Suprapubic skin (tissue), 4 donors: ENCODE measurements at regions not wholly inside any gene's neighbourhood (a gene's known extent, or its start where the extent isn't known, plus 50 kb on each side); places are given as distances from the start of the nearest gene placed in this dataset.

Source experiments
- EP300 ChIP-seq: sonication (generic); formaldehyde crosslinking; IDR thresholded peaks from one replicate; pipeline ENCODE4 v1.6.1; 2017; ENCODE audit warnings: antibody characterized with exemption
- POLR2A ChIP-seq, 2 donors: fragments of 450-650 bp; IDR thresholded peaks; one replicate each; pipeline ENCODE4 v1.6.1; 2017; ENCODE audit warnings: antibody characterized with exemption in 2 of 2, mild to moderate bottlenecking in 2 of 2, moderate library complexity in 2 of 2
- POLR2AphosphoS5 ChIP-seq, 3 donors: sonication (generic); formaldehyde crosslinking; IDR thresholded peaks; one replicate each; pipeline ENCODE4 v1.6.1; 2017; ENCODE audit warnings: antibody characterized with exemption in 3 of 3
- TF ChIP-seq, protein P1 (sequence below), 2 donors: fragments of 200-600 bp in 1 of 2; fragments of 450-650 bp in 1 of 2; sonication (generic) in 1 of 2; IDR thresholded peaks; one replicate each; pipeline ENCODE4 v1.5.1; 2016 to 2019; ENCODE audit warnings: antibody characterized with exemption in 2 of 2, mild to moderate bottlenecking in 1 of 2, moderate library complexity in 1 of 2

GRCh38 chr14:45709541-45709940, 456.5 kb upstream of the MIS18BP1 start:
- TF ChIP-seq, protein P1, sequence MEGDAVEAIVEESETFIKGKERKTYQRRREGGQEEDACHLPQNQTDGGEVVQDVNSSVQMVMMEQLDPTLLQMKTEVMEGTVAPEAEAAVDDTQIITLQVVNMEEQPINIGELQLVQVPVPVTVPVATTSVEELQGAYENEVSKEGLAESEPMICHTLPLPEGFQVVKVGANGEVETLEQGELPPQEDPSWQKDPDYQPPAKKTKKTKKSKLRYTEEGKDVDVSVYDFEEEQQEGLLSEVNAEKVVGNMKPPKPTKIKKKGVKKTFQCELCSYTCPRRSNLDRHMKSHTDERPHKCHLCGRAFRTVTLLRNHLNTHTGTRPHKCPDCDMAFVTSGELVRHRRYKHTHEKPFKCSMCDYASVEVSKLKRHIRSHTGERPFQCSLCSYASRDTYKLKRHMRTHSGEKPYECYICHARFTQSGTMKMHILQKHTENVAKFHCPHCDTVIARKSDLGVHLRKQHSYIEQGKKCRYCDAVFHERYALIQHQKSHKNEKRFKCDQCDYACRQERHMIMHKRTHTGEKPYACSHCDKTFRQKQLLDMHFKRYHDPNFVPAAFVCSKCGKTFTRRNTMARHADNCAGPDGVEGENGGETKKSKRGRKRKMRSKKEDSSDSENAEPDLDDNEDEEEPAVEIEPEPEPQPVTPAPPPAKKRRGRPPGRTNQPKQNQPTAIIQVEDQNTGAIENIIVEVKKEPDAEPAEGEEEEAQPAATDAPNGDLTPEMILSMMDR (IDR thresholded peaks at IDR 0.05), result no peak
- TF ChIP-seq POLR2AphosphoS5 (IDR thresholded peaks at IDR 0.05), result no peak
- TF ChIP-seq POLR2A (IDR thresholded peaks at IDR 0.05), result no peak
- TF ChIP-seq EP300, result no peak
